22Rv1 (cell line): ENCODE measurements at regions not wholly inside any gene's neighbourhood (a gene's known extent, or its start where the extent isn't known, plus 50 kb on each side); places are given as distances from the start of the nearest gene placed in this dataset.

ENCODE experiments used
- ZFX ChIP-seq: fragments of 450-650 bp; IDR thresholded peaks from 2 replicates; pipeline ENCODE4 v1.6.1; 2017; ENCODE audit warnings: antibody characterized with exemption, borderline replicate concordance
- TF ChIP-seq, protein P1 (sequence below): fragments of 450-650 bp; IDR thresholded peaks from 2 replicates; pipeline ENCODE4 v1.5.1; 2017; ENCODE audit warnings: mild to moderate bottlenecking

DNA sequence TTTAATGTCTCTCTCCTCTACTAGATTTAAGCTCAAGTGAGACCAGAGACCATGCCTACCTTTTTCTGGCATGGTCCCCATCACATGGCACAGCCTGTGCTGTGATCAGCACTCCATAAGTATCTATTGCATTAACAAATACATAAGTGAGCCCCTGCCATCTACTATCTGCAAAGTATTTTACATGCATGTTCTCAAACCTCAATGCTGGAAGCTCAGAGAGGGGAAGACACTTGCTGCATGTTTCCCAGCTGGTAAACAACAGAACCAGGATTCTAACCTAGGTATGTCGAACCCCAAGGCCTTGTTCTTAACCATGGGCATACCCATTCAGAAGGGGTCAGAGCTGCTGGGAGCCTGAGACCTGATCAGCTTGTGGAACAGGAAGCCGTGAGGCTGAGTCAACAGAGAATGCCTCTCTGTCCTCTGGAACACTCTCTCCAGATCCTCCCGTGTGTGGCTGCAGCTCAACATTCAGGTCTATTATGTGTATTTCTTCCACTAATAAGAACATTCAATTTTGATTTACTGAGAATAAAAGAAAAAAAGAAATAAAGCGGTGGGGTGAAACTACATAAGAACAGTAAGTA, 232.5 kb upstream of the MSX2 start:
- TF ChIP-seq, protein P1, sequence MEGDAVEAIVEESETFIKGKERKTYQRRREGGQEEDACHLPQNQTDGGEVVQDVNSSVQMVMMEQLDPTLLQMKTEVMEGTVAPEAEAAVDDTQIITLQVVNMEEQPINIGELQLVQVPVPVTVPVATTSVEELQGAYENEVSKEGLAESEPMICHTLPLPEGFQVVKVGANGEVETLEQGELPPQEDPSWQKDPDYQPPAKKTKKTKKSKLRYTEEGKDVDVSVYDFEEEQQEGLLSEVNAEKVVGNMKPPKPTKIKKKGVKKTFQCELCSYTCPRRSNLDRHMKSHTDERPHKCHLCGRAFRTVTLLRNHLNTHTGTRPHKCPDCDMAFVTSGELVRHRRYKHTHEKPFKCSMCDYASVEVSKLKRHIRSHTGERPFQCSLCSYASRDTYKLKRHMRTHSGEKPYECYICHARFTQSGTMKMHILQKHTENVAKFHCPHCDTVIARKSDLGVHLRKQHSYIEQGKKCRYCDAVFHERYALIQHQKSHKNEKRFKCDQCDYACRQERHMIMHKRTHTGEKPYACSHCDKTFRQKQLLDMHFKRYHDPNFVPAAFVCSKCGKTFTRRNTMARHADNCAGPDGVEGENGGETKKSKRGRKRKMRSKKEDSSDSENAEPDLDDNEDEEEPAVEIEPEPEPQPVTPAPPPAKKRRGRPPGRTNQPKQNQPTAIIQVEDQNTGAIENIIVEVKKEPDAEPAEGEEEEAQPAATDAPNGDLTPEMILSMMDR: no peak
- no peak for TF ChIP-seq ZFX
